PC-9 (cell line): ENCODE measurements at regions not wholly inside any gene's neighbourhood (a gene's known extent, or its start where the extent isn't known, plus 50 kb on each side); places are given as distances from the start of the nearest gene placed in this dataset.
"Not testable (repeated sequence)": the region's sequence is repeated elsewhere in the genome, so short reads cannot be mapped to it uniquely, and the experiment has no call there.

Experiments used
- CTCF ChIP-seq: fragments of 200-600 bp; sonication (generic); conservative IDR thresholded peaks from 2 replicates; pipeline ENCODE4 v1.6.1; 2017; ENCODE audit warnings: mixed run types, antibody characterized with exemption, mild to moderate bottlenecking, moderate library complexity
- EZH2 ChIP-seq: fragments of 200-600 bp; sonication (generic); IDR thresholded peaks from 2 replicates; pipeline ENCODE4 v1.8.0; 2017; ENCODE audit warnings: antibody characterized with exemption, low read depth

GRCh38 chr20:1799746-1800145, 95.5 kb upstream of the SIRPA start:
- not testable (repeated sequence) for TF ChIP-seq CTCF, EZH2
